NCI-H69 (cell line): ENCODE measurements at regions not wholly inside any gene's neighbourhood (a gene's known extent, or its start where the extent isn't known, plus 50 kb on each side); places are given as distances from the start of the nearest gene placed in this dataset.

Experiments
- DNase-seq: peaks from one replicate; lab custom pipeline; 2025; lab: John Stamatoyannopoulos, UW

GRCh38 chr10:3428826-3429225 lies 256.2 kb upstream of the PITRM1 start:
- DNase-seq: no peak

GRCh38 chr10:3427950-3428354 lies 255.4 kb upstream of the PITRM1 start:
- no peak for DNase-seq

- no peak for DNase-seq
These were observed 254.8 kb upstream of the PITRM1 start for GRCh38 chr10:3427347-3427746.

GRCh38 chr10:3426190-3426845 lies 253.7 kb upstream of the PITRM1 start:
- peak; percentile 23 for DNase-seq

GRCh38 chr10:3425716-3426115 lies 253.1 kb upstream of the PITRM1 start:
- no peak for DNase-seq

- no peak for DNase-seq
These were observed 252.7 kb upstream of the PITRM1 start for GRCh38 chr10:3425261-3425660.

GRCh38 chr10:3424111-3424851 lies 251.7 kb upstream of the PITRM1 start:
- DNase-seq: peak; percentile 93

- peak; percentile 10 for DNase-seq
These were observed 250.8 kb upstream of the PITRM1 start for GRCh38 chr10:3423384-3423783.

GRCh38 chr10:3422282-3422681 lies 249.7 kb upstream of the PITRM1 start:
- DNase-seq: no peak

- no peak for DNase-seq
These were observed 249.1 kb upstream of the PITRM1 start for GRCh38 chr10:3421537-3422257.

- peak; percentile 14 for DNase-seq
These were observed 248.2 kb upstream of the PITRM1 start for GRCh38 chr10:3420527-3421469.

GRCh38 chr10:3419719-3420495 lies 247.3 kb upstream of the PITRM1 start:
- DNase-seq: no peak

- no peak for DNase-seq
These were observed 246.3 kb upstream of the PITRM1 start for GRCh38 chr10:3418926-3419325.

GRCh38 chr10:3418041-3418754 lies 245.6 kb upstream of the PITRM1 start:
- no peak for DNase-seq

GRCh38 chr10:3417096-3417495 lies 244.5 kb upstream of the PITRM1 start:
- DNase-seq: no peak

GRCh38 chr10:3415878-3416605 lies 243.5 kb upstream of the PITRM1 start:
- no peak for DNase-seq

GRCh38 chr10:3415038-3415736 lies 242.6 kb upstream of the PITRM1 start:
- no peak for DNase-seq

GRCh38 chr10:3414667-3415023 lies 242.1 kb upstream of the PITRM1 start:
- DNase-seq: no peak
